Activated gamma-delta T cell treated with Interleukin-2 at 50 U/mL for 16 hours (primary cell): ENCODE measurements at regions not wholly inside any gene's neighbourhood (a gene's known extent, or its start where the extent isn't known, plus 50 kb on each side); places are given as distances from the start of the nearest gene placed in this dataset.
"Not testable (repeated sequence)": the region's sequence is repeated elsewhere in the genome, so short reads cannot be mapped to it uniquely, and the experiment has no call there.

Experiments
- DNase-seq: peaks from one replicate; pipeline ENCODE4 v3.0.0-alpha.2; 2020

GRCh38 chr3:178099274-178099673 lies 437.0 kb upstream of the KCNMB2 start:
- no peak for DNase-seq

GRCh38 chr3:178099862-178100261 lies 436.4 kb upstream of the KCNMB2 start:
- no peak for DNase-seq

GRCh38 chr3:178100908-178101307 lies 435.3 kb upstream of the KCNMB2 start:
- DNase-seq = no peak

- no peak for DNase-seq
Observed at GRCh38 chr3:178103140-178103539, 433.1 kb upstream of the KCNMB2 start.

GRCh38 chr3:178107804-178108203 lies 428.4 kb upstream of the KCNMB2 start:
- no peak for DNase-seq

- DNase-seq = no peak
Observed at GRCh38 chr3:178109691-178110090, 426.5 kb upstream of the KCNMB2 start.

GRCh38 chr3:178112134-178112533 lies 424.1 kb upstream of the KCNMB2 start:
- no peak for DNase-seq

- DNase-seq = not testable (repeated sequence)
Observed at GRCh38 chr3:178112552-178112951, 423.7 kb upstream of the KCNMB2 start.

GRCh38 chr3:178117641-178118040 lies 418.6 kb upstream of the KCNMB2 start:
- no peak for DNase-seq

GRCh38 chr3:178119608-178120295 lies 416.5 kb upstream of the KCNMB2 start:
- DNase-seq = not testable (repeated sequence)

- DNase-seq = no peak
Observed at GRCh38 chr3:178120367-178120766, 415.9 kb upstream of the KCNMB2 start.

- no peak for DNase-seq
Observed at GRCh38 chr3:178126686-178127085, 409.6 kb upstream of the KCNMB2 start.

GRCh38 chr3:178127221-178127620 lies 409.0 kb upstream of the KCNMB2 start:
- DNase-seq = no peak

GRCh38 chr3:178129109-178129508 lies 407.1 kb upstream of the KCNMB2 start:
- no peak for DNase-seq

GRCh38 chr3:178131801-178132200 lies 404.4 kb upstream of the KCNMB2 start:
- no peak for DNase-seq

GRCh38 chr3:178137206-178137605 lies 399.0 kb upstream of the KCNMB2 start:
- DNase-seq = no peak

GRCh38 chr3:178137831-178138230 lies 398.4 kb upstream of the KCNMB2 start:
- no peak for DNase-seq

- no peak for DNase-seq
Observed at GRCh38 chr3:178139116-178139515, 397.1 kb upstream of the KCNMB2 start.

- no peak for DNase-seq
Observed at GRCh38 chr3:178140531-178141304, 395.5 kb upstream of the KCNMB2 start.

GRCh38 chr3:178141305-178141684 lies 394.9 kb upstream of the KCNMB2 start:
- DNase-seq = not testable (repeated sequence)

GRCh38 chr3:178146406-178146831 lies 389.8 kb upstream of the KCNMB2 start:
- DNase-seq = no peak

- DNase-seq = no peak
Observed at GRCh38 chr3:178147001-178147400, 389.2 kb upstream of the KCNMB2 start.

- DNase-seq = no peak
Observed at GRCh38 chr3:178152031-178152806, 384.0 kb upstream of the KCNMB2 start.

GRCh38 chr3:178152988-178153387 lies 383.2 kb upstream of the KCNMB2 start:
- DNase-seq = no peak
